Suprapubic skin (tissue), 4 donors: ENCODE measurements at regions not wholly inside any gene's neighbourhood (a gene's known extent, or its start where the extent isn't known, plus 50 kb on each side); places are given as distances from the start of the nearest gene placed in this dataset.

Source experiments
- CTCF ChIP-seq, 2 donors: fragments of 200-600 bp in 1 of 2; fragments of 450-650 bp in 1 of 2; sonication (generic) in 1 of 2; IDR thresholded peaks; one replicate each; pipeline ENCODE4 v1.5.1; 2016 to 2019; ENCODE audit warnings: antibody characterized with exemption in 2 of 2, mild to moderate bottlenecking in 1 of 2, moderate library complexity in 1 of 2
- EP300 ChIP-seq: sonication (generic); formaldehyde crosslinking; IDR thresholded peaks from one replicate; pipeline ENCODE4 v1.6.1; 2017; ENCODE audit warnings: antibody characterized with exemption
- POLR2A ChIP-seq, 2 donors: fragments of 450-650 bp; IDR thresholded peaks; one replicate each; pipeline ENCODE4 v1.6.1; 2017; ENCODE audit warnings: antibody characterized with exemption in 2 of 2, mild to moderate bottlenecking in 2 of 2, moderate library complexity in 2 of 2
- POLR2AphosphoS5 ChIP-seq, 3 donors: sonication (generic); formaldehyde crosslinking; IDR thresholded peaks; one replicate each; pipeline ENCODE4 v1.6.1; 2017; ENCODE audit warnings: antibody characterized with exemption in 3 of 3

- no peak for TF ChIP-seq CTCF (IDR thresholded peaks at IDR 0.05)
- TF ChIP-seq POLR2A (IDR thresholded peaks at IDR 0.05): no peak
- TF ChIP-seq POLR2AphosphoS5 (IDR thresholded peaks at IDR 0.05): no peak
- TF ChIP-seq EP300: no peak
These were observed 465.4 kb downstream of the ZNF804A start for GRCh38 chr2:185063761-185064160.
